ENCODE measurements at regions not wholly inside any gene's neighbourhood (a gene's known extent, or its start where the extent isn't known, plus 50 kb on each side); places are given as distances from the start of the nearest gene placed in this dataset.

DNA sequence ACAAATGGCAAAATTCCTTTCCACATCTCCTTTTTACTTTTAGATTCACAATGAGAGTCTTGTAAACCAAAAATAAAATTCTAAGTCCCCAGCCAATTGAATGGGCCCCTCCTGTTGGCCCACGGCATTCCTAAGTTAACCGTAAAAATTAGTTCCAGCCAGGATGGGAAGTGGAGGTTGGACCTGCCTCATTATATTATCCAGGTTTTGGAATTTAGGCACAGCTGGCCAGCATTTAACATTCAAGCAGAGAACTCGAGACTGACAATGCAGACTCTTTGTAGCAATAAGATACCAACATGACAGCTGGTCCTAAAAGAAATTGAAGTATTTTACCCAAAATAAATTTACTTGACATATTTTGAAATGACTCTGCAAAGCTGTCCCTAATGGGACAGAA, 321.0 kb upstream of the NAALADL2 start:
- ChIA-PET POLR2A (ENCODE audit: unreplicated experiment) (no interaction called here), CTCF (no interaction called here)
- H3K27me3 ChIP-seq (ENCODE audit: low read length) = no peaks in the 10 kb centered on the region
- no peak overlapping the region for H3K9ac ChIP-seq (ENCODE audit: low read length)
- H3K4me2 ChIP-seq (ENCODE audit: low read length) = no peak overlapping the region
- TF ChIP-seq, protein P1, sequence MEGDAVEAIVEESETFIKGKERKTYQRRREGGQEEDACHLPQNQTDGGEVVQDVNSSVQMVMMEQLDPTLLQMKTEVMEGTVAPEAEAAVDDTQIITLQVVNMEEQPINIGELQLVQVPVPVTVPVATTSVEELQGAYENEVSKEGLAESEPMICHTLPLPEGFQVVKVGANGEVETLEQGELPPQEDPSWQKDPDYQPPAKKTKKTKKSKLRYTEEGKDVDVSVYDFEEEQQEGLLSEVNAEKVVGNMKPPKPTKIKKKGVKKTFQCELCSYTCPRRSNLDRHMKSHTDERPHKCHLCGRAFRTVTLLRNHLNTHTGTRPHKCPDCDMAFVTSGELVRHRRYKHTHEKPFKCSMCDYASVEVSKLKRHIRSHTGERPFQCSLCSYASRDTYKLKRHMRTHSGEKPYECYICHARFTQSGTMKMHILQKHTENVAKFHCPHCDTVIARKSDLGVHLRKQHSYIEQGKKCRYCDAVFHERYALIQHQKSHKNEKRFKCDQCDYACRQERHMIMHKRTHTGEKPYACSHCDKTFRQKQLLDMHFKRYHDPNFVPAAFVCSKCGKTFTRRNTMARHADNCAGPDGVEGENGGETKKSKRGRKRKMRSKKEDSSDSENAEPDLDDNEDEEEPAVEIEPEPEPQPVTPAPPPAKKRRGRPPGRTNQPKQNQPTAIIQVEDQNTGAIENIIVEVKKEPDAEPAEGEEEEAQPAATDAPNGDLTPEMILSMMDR (conservative IDR thresholded peaks at IDR 0.05; ENCODE audit: low read depth, low read length) = no peak
- TF ChIP-seq EZH2 (IDR thresholded peaks at IDR 0.05; ENCODE audit: low read length, unreplicated experiment) (no peak), EZH2phosphoT487 (IDR thresholded peaks at IDR 0.05; ENCODE audit: borderline replicate concordance, low read length) (no peak)
- DNase-seq (no peak), ATAC-seq (no peak)
- H3K27ac ChIP-seq (ENCODE audit: low read length) = no peak overlapping the region
- no peaks in the 10 kb centered on the region for H3F3A ChIP-seq (ENCODE audit: low read length, unreplicated experiment)
- no peaks in the 10 kb centered on the region for H3K9me3 ChIP-seq (ENCODE audit: low read length)
- H3K9me2 ChIP-seq (replicated peaks; ENCODE audit: low read length) = no peaks in the 10 kb centered on the region
- BruUV-seq (replicated peaks) = no TSS peak
- no peaks in the 10 kb centered on the region for H3K36me3 ChIP-seq (ENCODE audit: low read depth, low read length)
- H3K4me1 ChIP-seq (ENCODE audit: insufficient read depth, low read length) = peaks cover 4% of the 10 kb centered on the region
- intact Hi-C loops (cut with micrococcal nuclease) = no loop called here
- no peak overlapping the region for H2AFZ ChIP-seq (ENCODE audit: low read length)
- H4K20me1 ChIP-seq (ENCODE audit: low read length) = no peaks in the 10 kb centered on the region
- H3K4me3 ChIP-seq (ENCODE audit: low read length) = no peak overlapping the region
- H3K79me2 ChIP-seq (ENCODE audit: low read length) = no peaks in the 10 kb centered on the region

DNA sequence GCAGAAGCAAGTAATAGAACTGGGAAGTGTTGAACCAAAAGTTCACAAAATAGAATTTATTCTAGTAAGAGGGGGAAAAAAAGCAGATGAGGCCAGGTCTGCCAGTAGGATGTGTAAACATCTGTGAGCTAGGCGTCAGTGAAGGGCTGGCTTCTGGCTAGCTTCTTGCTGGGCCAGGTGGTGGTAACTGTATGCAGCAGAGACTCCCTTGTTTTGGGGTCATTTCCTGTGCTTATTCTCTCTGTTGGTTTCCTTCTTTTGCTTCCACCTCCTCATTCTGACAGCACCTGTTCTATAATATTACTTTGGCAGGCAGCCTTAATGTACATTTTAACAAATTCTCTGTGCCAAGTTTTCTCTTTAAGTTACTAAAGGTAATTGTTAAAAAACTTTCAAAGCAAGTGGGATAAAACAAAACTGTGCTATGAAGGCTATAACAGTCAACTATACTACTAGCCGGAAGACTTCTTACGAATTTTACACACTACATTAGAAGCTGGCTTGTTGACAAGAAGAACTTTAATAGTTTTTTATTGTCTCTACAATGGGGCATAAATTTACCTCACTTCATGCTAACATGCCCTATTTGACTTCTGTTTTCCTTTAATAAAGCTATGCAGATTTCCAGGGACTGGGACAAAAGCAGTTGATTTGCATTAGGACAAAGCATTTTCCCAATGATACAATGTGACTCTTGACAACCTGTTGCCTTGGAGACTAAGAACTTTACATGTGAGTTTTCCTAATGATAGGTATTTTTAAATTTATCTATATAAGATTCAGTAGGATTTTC, 318.8 kb upstream of the NAALADL2 start:
- Histone ChIP-seq H3K27me3 (ENCODE audit: low read length) (no peaks in the 10 kb centered on the region), H3K4me3 (ENCODE audit: low read length) (no peak overlapping the region), H3K4me2 (ENCODE audit: low read length) (no peak overlapping the region), H3K9me2 (replicated peaks; ENCODE audit: low read length) (no peaks in the 10 kb centered on the region), H3K4me1 (ENCODE audit: insufficient read depth, low read length) (no peaks in the 10 kb centered on the region), H3K36me3 (ENCODE audit: low read depth, low read length) (no peaks in the 10 kb centered on the region), H3F3A (ENCODE audit: low read length, unreplicated experiment) (no peaks in the 10 kb centered on the region), H3K9ac (ENCODE audit: low read length) (no peak overlapping the region), H4K20me1 (ENCODE audit: low read length) (no peaks in the 10 kb centered on the region), H3K27ac (ENCODE audit: low read length) (no peak overlapping the region), H2AFZ (ENCODE audit: low read length) (no peak overlapping the region), H3K79me2 (ENCODE audit: low read length) (no peaks in the 10 kb centered on the region), H3K9me3 (ENCODE audit: low read length) (no peaks in the 10 kb centered on the region)
- intact Hi-C loops (cut with micrococcal nuclease) = no loop called here
- ChIA-PET CTCF (no interaction called here), POLR2A (ENCODE audit: unreplicated experiment) (no interaction called here)
- DNase-seq (no peak), ATAC-seq (no peak)
- BruUV-seq (replicated peaks) = no TSS peak
- TF ChIP-seq EZH2phosphoT487 (IDR thresholded peaks at IDR 0.05; ENCODE audit: borderline replicate concordance, low read length) = no peak

DNA sequence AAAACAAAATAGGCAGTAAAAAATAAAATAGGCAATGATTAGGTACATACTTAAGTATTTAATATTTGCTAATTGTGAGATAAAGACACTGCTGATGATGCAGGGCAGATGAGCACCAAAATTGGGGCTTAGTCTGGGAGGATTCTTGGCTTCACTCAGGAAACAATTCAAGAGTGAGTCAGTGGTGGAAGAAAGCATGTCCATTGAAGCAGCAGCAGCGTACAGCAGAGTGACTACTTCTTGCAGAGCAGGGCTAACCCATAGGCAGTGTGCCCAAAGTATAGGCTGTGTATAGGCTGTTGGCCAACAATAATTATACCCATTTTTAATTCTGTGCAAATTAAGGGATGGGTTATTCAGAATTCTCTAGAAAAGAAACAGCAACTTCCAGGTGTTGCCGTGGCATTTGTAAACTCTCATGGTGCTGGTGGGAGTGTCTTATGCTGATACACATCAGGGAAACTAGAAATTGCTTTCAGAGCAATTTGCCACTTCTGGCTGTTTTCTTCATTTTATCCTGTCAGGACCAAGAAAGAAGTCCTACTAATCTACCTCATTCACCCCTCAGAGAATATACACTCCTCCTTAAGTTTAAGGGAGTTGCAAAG, 317.3 kb upstream of the NAALADL2 start:
- Histone ChIP-seq H3K79me2 (ENCODE audit: low read length) (no peaks in the 10 kb centered on the region), H3K27me3 (ENCODE audit: low read length) (no peaks in the 10 kb centered on the region), H3K9ac (ENCODE audit: low read length) (no peak overlapping the region), H3F3A (ENCODE audit: low read length, unreplicated experiment) (no peaks in the 10 kb centered on the region), H3K9me3 (ENCODE audit: low read length) (no peaks in the 10 kb centered on the region), H3K36me3 (ENCODE audit: low read depth, low read length) (no peaks in the 10 kb centered on the region), H3K27ac (ENCODE audit: low read length) (no peak overlapping the region), H4K20me1 (ENCODE audit: low read length) (no peaks in the 10 kb centered on the region), H3K4me3 (ENCODE audit: low read length) (no peak overlapping the region), H3K9me2 (replicated peaks; ENCODE audit: low read length) (no peaks in the 10 kb centered on the region), H3K4me1 (ENCODE audit: insufficient read depth, low read length) (no peaks in the 10 kb centered on the region), H3K4me2 (ENCODE audit: low read length) (no peak overlapping the region), H2AFZ (ENCODE audit: low read length) (no peak overlapping the region)
- CTCF ChIA-PET = no interaction called here
- TF ChIP-seq EZH2 (IDR thresholded peaks at IDR 0.05; ENCODE audit: low read length, unreplicated experiment) (no peak), EZH2phosphoT487 (IDR thresholded peaks at IDR 0.05; ENCODE audit: borderline replicate concordance, low read length) (no peak)
- TF ChIP-seq, protein P1 (conservative IDR thresholded peaks at IDR 0.05; ENCODE audit: low read depth, low read length) = no peak
- POLR2A ChIA-PET (ENCODE audit: unreplicated experiment) = no interaction called here
- intact Hi-C loops (cut with micrococcal nuclease) = no loop called here
- no peak for ATAC-seq
- no TSS peak for BruUV-seq (replicated peaks)
- DNase-seq = no peak
